ENCODE measurements at regions not wholly inside any gene's neighbourhood (a gene's known extent, or its start where the extent isn't known, plus 50 kb on each side); places are given as distances from the start of the nearest gene placed in this dataset.

DNA sequence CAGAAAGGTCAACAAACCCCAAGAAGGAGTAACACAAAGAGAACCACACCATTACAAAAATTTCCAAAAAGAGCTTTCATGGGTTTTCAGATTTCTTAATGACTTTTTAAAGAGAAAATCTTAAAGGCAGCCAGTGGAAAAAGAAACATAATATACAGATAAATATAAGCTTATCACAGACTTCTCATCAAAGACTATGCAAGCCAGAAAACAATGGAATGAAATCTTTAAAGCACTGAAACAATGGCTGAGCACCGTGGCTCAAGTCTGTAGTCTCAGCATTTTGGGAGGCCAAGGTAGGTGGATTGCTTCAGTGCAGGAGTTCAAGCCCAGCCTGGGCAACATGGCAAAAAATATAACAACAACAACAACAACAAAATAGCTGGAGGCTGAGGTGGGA is 237.4 kb downstream of the CYP26B1 start:
- DNase-seq = no peak

DNA sequence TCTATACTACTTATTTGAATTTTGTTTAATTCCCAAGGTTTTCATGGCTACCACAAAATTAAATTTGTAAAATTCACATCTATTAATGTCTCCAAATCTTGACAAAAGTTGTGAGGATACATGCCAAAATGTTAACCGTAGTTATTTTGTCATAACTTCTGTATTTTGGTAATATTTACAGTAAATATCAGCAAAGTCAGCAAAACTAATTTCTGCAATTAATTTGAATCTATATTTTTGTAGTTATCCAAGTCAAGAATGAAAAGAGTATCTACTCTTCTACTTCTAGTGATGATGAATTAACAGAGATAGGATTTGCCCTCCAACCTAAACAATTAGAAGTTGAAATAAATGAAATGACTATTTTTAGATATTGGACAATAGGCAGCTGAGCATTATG is 238.9 kb downstream of the CYP26B1 start:
- no peak for DNase-seq

DNA sequence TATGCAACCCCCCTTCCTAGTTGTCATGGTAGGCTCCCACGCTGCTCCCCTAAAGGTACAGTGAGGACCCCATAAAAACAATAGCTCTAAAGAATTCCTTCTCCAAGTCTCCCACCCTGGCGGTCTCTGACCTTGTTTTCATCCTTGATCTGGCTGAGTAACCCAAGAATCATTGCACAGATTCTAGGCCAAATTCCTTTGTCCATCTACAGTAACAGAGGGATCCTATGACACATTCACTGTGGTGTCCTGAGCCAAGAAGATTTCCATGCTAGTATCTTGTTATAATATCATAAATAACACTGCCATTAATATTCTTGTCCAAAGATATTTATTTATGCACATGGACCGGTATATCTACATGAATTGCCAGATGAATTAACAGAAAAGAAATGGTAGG is 240.2 kb downstream of the CYP26B1 start:
- DNase-seq = no peak

DNA sequence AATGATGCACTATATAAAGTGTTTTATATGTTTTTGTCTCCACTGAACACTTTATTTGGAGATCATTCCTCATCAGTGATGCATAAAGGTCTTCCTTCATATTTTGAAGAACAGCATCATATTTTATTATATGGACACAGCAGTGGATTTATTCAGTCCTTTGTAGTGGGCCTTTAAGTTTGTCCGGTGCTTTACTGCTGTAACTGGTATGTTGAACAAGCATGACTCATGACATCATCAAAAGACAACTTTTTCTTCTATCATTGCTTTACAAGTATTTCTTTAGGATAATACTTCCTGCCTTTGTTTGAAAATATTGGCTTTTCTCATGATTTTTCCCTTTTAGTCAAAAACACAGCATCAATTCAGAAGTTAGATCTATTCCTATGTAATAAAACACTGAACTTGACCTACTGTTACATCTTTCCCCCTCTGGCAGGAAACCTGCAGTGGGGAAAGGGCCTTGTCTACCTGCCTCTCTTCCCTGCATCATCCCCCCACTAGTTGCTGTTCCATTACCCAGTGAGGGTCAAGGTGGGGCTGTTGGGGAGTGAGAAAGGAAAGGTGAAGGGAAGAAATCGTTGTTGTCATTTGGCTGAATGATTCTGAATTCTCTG is 241.2 kb downstream of the CYP26B1 start:
- no peak for DNase-seq

DNA sequence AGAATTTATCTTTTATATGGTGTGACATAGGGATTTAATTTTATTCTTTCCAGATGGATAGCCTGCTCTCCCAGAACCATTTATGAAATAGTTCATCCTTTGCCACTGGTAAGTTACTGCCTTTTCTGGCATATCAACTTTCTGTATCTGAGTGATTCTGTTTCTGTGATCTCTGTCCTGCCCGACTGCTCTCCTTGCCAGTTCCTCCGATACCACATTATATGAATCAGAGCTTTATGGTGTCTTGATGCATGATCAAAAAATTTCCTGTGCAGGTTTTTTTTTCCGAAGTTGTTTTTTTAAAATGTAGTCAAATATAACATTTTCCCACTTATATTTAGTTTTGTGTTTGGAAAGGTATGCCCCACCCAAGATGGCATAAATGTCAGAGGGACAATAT is 242.5 kb downstream of the CYP26B1 start:
- DNase-seq = no peak

DNA sequence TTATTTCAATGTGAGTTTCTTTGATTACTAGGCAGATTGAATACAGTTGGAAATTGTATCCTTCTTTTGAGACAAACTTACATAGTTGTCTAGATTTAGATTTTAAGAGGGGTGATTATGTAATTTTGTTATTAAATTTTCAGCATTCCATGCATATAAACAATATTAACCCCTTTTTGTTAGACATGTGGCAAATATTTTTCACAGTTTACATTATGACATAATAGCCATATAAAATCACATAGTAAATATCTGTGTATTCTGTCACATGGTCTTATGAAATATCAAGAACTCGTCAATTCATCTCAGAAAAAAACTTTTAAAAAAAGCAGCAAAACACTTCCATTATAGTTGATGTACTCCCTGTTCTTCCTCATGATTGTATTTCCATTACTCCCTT is 243.8 kb downstream of the CYP26B1 start:
- DNase-seq = no peak

DNA sequence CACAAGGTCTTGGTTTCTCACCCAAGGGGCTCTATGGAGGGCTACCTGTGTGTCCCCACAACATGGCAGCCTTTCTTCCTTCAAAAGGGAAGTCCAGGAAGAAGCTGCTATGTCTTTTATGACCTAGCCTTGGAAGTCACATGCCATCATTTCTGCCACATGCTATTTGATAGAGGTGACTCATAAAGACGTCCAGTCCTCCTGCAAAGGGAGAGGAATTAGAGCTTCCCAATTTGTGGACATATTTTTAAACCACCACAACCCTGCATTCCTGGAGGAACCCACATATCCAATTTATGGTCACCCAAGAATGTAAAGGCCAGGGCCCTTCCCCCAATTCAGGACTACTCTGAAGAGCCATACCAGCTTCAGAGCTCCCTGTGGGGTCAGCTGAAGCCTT is 246.2 kb downstream of the CYP26B1 start:
- no peak for DNase-seq

DNA sequence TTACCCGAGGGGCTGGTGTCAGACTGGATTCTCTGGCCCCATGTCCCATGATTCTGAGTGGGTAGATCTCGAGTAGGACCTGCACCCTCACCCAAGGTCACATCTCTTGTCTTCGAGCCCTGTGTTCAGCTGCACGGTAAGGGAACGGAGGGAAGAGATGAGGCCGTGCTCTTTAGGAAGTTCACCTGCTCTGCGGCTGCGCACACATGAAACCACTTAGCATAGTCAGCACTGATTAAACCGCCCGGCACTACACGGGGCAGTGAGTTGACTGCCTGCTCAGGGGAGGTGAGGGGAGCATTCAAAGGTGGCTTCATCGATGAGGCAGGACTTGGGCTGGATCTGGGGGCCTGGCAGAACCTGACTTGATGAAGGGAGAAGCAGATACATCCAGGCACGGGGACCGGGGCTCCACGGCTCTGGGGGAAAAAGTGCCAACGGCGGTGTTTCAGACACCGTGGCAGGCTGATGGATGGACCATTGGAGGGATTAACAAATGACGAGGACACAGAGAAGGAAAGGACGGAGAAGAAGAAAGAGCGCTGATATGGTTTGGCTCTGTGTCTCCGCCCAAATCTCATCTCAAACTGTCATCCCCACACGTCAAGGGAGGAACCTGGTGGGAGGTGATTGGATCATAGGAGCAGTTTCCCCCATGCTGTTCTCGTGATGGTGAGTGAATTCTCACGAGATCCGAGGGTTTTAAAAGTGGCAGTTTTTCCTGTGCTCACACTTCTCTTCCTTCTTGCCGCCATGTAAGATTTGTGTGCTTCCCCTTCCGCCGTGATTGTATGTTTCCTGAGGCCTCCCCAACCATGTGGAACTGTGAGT is 248.6 kb downstream of the CYP26B1 start:
- no peak for DNase-seq

DNA sequence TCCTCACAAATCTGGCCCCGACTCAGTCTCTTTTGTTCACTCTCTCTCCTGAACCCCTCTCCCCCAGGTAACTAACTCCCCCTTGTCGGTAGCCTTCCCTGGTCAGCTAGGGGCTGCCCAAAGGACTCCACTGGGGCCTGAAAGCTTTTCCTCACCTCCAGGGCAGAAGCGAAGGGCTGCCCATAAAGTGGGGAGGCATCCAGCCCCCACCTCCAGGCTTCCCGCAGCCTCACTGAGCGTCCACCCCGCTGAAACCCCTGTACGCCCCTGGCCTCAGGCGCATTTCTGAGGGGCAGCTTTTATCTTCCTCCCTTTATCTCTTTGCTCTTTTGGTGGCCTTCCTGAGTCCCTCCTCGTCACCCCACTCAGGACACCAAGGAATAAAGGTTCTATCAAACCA is 249.3 kb downstream of the CYP26B1 start:
- no peak for DNase-seq

DNA sequence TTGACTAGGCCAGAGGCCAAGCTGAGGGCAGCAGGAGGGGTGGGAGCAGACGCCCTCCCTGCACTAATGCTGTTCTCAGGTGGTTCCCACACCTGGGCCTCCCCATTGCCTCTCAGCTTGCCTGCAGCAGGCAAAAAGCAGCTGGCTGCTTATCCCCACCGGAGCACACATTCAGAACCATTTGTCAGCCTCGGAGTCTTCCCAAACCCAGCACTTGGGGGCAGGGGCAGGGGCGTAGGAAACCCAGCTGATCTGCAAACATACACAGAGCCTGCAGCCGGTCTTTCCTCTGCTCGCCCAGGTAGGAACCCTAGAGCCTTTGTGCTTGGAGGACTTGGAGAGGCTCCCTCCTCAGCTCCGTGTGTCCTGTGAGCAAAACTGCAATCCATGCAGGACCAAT is 249.8 kb downstream of the CYP26B1 start:
- DNase-seq = no peak

DNA sequence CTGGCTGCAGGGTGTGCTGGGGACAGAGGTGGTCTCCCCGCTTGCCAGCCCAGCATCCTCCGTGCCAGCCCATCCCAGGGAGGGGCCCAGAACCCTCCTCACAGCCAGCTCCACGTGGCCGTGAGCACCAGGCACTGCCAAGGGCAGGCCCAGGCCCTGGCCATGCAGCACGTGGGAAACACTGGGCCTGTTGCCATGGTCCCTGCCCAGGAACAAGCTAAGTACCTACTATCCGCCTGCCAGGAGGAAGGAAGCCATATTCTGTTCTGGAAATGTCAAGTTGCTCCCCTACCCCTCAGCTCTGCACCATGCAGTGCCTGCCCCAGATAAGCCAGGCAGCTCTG is 250.6 kb downstream of the CYP26B1 start:
- no peak for DNase-seq

DNA sequence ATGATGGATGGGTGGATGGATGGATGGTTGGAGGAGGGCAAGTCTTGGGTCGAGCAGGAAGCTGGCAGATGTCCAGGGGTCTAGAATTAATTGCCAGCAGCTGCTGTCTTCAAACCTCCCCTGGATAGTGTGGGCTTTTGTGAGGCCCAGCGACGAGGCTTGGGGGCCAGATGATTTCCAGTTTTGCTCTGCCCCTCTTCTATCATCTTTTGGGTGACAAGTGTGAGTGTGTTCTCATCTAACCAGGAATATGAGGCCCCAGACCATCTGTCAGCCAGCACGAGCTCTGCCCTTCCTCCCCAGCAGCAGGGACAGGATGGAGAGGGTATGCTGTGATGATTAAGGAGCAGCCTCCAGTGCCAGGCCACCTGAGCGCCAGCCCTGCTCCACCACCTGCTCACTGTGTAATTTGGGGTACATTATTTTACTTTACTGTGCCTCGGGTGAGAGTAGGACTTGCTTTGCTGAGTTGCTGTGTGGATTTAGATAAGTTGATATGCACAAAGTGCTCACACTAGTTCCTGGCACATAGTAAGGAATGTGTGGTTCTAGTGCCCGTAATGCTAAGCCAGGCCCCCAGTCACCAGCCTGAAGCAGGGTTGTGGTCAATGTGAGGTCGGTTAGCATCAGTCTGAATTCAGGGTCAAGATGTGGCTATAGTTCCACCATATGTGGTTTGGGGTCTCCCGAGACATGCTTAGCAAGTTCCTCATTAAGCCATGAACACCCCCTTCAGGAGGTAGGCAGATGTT is 251.1 kb downstream of the CYP26B1 start:
- no peak for DNase-seq

DNA sequence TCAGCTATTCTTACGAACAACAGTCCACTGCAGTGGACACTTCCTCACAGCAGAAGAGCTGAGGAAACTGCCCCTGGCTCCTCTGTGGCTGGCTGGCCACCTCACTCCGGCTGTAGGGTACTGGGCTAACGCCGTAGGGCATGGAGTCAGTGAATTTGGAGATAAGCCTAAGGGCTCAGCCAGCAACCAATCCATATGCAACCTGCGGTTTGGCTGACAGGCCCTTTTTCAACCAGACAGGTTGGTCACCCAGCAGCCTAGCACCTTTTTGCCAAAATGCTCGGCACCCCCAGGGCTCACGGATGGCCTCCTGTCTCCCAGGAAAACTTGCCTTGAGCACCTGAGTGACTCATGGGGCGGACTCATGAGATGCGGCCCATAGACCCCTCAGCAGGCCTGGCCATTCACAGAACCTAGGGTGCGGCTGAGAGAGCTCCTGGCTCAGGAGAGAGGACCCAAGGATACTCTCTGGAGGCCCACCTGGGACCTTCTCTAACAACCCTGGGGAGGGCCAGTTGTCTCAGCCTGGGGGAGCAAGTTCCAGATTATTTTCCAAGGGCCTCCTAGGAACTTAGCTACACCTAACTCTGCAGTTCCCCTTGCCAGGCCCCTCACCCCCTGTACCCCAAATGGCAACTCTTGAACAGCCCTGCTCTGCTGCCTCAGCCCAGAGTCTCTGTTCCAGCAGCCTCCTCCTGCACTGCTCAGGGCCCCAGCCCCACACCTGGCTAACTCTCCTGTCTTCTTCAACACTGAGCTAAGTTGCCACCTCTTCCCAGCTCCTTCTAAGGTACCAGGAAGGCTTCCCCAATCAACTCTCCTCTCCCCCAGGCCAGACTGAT is 252.1 kb downstream of the CYP26B1 start:
- no peak for DNase-seq

DNA sequence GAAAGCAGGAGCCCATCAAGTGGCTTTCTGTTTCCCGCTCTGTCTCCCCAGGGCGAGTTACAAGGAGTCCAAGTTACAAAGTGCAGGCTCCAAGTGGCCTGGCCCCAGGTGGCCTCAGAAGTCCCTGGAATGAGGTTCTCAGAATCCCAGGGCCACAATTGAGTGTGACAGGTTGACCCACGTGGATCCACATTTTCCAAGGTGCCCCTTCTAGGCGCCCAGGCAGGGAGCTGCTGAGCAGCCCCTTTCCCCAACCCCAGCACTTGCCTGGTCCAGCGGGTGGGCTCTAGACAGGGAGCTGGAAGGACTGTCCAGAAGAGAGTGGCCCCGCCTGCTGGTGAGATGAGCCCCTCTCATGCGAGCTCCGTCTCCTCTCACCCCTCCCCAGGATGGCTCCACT is 253.4 kb downstream of the CYP26B1 start:
- DNase-seq = no peak

DNA sequence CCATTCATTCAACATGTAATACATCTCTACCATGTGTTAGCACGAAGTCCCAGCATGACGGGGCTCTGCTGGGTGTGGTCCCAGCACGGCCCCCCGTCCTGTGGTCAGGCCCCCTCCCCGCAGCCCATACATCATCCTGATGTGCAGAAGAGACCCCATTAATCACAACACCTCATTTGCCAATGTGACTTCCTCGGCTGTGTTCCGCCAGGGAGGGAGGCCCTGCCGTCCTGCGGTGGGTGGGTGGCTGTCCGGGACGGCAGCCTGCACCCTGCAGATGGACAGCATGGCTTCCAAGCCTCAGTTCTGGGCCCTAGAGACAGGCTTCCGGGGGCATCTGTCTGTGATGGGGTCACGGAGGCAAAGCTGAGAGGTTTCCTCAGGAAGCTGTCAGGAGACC is 254.0 kb downstream of the CYP26B1 start:
- DNase-seq = no peak

DNA sequence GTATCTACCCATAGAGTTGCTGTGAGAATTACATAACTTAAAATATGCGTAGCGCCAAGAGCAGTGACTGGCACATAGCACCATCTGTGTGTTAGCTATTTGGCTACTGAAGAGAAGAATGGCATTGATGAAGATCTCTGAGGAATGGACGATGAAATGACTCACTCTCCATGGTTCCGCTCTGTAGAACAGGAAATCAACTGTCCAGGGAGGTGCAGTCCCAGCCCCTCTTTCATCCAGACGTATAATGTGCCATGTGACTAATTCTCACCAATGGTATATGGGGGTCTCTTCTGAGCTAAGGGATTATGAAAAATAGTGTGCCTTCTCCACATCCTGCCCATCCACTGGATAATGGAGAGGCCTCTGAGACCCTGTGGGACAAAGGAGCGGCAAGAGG is 254.8 kb downstream of the CYP26B1 start:
- DNase-seq = no peak

DNA sequence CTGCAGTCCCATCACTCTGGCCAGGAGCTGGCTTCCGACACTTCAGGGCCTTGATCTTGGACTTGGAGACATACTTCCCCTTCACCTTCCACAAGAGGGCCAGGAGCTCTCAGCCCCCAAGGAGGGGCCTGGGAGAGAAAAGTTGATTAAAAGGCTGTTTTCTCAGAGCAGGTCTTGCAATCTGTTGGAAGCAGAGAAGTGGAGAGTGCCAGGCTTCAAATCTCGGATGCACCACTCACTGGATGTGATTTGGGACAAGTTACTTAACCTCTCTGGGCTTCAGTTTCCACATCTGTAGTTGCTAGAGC is 255.3 kb downstream of the CYP26B1 start:
- DNase-seq = no peak

DNA sequence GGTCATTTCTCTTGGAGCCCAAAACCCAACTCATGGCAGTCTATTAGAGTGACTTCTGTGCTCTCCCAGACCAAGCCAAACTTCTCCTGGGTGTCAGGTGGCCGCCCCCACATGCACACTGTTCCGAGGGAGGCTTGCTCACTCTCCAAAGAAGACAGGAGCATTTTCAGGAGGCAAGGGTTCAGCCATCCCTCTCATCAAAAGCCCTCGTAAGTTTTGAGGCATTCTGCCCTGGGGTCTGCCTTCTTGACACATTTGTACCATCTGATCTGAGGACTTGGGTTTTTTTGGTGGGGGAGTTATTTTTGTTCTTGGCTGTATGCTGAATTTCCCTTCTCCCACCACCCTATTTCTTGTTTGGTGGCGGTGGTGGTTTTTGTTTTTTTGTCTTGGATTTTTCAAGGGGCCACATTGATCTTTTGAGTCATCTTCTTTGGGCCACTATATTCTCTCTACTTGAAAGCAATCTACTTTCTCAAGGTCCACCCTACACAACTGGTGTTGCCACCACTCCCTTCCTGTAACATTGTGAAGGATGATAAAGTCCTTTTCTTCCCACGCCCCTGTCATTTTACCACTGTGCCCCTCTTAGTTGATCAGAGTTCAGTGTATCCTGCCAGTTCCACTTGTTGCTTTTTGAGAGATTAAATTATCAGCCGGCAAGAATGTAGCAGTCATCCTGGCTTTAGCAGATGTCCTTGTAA is 255.8 kb downstream of the CYP26B1 start:
- DNase-seq = no peak

DNA sequence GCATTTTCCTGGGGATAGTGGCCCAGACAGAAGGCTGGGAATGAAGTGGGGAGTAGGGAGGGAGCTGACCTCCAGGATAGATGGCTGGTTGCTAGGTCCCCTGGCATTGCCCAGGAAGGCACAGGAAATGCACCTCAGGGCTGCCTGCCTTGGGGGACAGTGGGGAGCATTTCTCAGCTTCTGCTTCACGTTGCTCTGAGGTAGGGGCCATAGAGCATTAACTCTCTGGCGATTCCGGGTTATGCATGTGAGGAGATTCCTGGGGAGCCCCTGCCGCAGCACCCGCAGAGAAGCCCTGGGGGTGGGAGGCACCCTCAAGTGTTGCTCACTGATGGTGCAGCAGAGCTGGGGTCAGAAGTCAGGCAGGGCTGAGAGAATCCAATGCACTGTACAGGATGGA is 256.5 kb downstream of the CYP26B1 start:
- DNase-seq = no peak

DNA sequence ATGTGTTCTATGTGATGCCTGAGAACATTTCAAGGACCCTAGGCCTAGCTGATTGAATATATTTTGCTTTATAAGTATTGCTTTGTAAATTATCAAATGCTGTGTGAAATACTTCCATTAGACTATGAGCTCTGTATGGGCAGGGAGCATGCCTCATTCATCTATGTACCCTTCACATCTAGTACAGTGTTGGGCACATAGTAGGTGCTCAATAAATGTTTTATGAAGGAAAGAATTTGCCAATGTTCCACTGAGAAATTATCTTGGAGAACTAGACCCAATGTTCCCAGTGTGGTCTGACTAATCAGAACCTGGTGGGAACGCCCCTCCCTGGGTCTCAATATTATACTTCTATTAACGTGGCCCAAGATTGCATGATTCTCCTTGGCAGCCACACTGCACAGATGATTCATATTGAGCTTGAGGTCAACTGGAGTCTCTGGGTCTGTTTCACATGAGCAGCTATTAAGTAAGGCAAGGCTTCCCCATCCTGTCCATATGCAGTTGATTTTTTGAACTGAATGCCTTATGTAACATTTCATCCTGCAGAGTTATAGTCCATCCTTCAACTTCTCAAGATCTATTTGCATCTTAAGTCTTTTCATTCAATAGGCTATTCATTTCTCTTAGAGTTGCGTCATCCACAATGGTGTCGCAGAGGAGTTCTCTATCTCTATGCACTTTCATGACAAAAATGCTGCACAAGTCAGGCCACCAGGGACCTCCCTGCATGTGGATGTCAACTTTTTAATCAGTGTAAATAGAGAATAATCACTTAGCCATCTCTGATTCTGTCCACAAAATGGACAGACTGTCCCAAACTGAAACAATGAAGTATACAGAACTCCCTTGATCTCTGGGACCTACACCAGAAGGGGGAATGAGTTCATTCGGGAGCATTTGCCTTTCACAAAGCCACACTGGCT is 257.6 kb downstream of the CYP26B1 start:
- DNase-seq = no peak

DNA sequence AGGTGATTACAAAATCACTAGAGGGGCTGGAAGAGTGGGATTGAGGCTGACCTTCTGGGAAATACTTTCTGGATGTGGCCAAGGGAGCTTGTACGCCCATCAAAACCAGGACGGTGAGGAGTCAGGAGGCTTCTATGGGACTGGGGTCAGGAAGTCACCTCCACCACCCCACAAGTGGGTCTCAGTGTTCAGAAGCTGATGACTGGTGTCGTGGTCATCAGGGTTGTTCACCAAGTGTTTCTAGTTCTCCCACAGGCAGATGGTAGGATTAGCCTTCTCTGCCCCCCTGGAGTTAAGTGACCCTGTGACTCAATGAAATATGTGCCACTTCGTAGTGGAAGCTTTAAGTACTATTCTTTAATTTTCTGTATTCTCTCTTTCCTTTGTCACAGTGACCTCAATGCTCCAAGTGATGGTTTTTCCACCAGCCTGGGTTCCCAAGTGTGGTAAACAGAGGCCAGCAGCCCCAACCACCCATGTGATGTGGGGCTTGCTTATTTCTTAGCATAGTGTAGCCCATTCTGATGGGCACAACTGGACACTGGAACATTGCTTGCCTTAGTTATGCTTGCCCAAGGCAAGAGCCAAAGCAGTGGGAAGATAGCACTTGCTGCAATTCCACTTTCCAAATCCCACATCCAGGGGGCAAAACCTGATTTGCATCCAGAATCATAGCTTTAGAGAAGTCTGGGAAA is 258.8 kb downstream of the CYP26B1 start:
- DNase-seq = no peak
